Fibroblast of the conjunctiva (primary cell): ENCODE measurements at regions not wholly inside any gene's neighbourhood (a gene's known extent, or its start where the extent isn't known, plus 50 kb on each side); places are given as distances from the start of the nearest gene placed in this dataset.

Source experiments
- DNase-seq: peaks from one replicate; pipeline ENCODE4 v3.0.0-alpha.2; 2010; ENCODE audit warnings: low read depth

DNA sequence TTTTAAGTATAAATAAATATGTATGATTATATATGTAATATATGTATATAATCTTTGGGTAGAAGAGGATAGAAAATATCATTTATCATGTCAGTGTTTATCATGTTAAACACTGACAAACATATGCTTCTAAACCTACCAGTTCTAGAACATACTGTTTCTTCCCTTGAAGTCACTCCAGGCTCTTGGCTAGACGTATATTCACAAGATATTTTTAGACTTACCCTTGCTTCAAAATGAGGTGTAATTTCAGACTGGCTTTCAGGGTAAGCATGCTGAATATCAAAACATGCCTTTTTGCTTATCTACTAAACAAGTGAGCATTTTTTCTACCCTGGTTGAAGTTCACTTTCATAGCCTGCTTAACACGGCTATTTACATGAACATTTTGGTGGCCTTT, 642.4 kb upstream of the PKDCC start:
- DNase-seq = no peak

- DNase-seq = no peak
These were observed 638.5 kb upstream of the PKDCC start for GRCh38 chr2:41409328-41409727.

- DNase-seq = no peak
These were observed 637.8 kb upstream of the PKDCC start for GRCh38 chr2:41410011-41410410.

- no peak for DNase-seq
These were observed 633.9 kb upstream of the PKDCC start for GRCh38 chr2:41413813-41414485.

GRCh38 chr2:41414486-41415230, 633.2 kb upstream of the PKDCC start:
- DNase-seq = peak; percentile 4

- no peak for DNase-seq
These were observed 630.3 kb upstream of the PKDCC start for GRCh38 chr2:41417511-41417910.

- DNase-seq = no peak
These were observed 627.6 kb upstream of the PKDCC start for GRCh38 chr2:41420219-41420618.

DNA sequence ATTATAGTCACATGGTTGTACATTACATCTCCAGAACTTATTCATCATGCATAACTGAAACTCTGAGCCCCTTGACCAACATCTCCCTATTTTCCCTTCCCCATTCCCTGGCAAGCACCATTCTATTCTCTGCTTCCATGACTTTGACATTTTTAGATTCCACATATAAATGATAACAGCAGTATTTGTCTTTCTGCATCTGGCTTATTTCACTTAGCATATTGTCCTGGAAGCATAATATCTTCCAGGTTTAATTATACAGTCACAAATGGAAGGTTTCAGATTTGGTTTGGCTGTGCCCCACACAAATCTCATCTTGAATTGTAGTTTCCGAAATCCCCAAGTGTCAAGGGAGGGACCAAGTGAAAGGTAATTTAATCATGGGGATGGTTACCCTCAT, 626.9 kb upstream of the PKDCC start:
- DNase-seq = no peak

GRCh38 chr2:41431756-41432155, 616.1 kb upstream of the PKDCC start:
- DNase-seq = no peak

GRCh38 chr2:41432459-41432858, 615.4 kb upstream of the PKDCC start:
- no peak for DNase-seq

DNA sequence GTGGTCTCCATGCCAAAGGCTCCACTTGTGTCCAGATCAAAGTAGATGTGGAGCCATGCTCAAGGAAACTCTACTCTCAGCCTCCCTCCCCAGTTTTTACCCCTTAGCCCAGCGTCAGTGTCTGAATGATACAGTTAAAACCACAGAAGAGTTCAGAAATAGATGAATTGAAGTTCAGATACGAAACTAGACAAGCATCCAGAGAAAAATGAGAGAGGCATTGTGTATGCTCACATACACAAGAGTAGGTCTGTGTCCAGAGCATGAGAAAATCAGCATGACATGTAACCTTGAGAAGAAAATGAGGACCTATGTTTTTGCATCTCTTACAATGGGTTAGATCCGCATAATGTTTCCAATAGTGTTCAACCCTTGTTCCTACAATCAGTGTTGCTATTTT, 612.8 kb upstream of the PKDCC start:
- DNase-seq = no peak

DNA sequence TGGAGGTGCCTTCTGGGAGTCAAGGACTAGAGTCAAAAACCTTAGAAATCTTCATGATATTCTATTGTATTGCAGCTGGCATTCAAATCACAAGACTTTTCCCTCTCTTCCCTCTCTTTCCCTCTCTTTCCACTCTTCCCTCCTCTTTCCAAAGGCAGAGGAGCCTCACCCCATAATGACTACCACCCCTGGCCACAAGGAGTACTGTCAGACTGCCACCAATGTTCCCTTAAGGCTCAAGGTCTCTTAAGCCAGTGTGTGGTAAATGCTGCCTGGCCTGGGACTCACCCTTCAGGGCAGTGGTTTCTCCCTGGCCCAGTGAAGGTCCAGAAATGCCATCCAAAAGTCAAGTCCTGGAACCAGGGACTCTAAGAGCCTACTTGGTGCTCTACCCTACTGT, 605.9 kb upstream of the PKDCC start:
- DNase-seq = no peak

DNA sequence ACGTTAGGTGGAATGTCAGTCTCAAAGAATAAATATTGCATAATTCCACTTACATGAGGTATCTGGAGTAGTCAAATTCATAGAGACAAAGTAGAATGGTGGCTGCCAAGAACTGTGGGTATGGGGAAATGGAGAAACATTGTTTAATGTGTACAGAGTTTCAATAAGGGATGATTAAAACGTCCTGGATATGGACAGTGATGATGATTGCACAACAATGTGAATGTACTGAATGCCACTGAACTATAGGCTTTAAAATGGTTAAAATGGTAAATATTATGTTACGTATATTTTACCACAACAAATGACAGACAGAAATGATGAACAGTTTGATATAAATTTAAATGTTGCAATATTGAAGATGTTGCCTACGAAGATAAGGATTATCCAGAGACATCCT, 602.0 kb upstream of the PKDCC start:
- DNase-seq = no peak

- no peak for DNase-seq
These were observed 601.6 kb upstream of the PKDCC start for GRCh38 chr2:41446266-41446665.

GRCh38 chr2:41448221-41448620, 599.6 kb upstream of the PKDCC start:
- no peak for DNase-seq

GRCh38 chr2:41457026-41457425, 590.8 kb upstream of the PKDCC start:
- no peak for DNase-seq

DNA sequence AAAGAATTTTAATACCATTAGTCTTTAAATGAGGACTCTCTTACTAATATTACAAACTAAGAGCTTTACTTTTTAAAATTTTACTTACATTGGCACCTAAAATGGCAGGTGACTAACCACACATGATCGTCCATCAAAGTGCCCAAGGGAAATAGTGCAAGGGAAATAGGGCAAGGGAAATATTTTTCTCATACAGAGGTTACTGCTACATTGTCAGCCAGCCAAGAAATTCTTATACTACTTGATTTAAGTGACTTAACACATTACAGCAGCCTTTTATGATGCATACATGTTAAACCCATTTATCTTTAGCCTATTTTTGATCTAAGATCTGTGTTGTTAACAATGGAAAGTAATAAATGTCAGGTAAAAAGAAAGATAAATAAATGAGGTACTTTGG, 587.2 kb upstream of the PKDCC start:
- DNase-seq = no peak

DNA sequence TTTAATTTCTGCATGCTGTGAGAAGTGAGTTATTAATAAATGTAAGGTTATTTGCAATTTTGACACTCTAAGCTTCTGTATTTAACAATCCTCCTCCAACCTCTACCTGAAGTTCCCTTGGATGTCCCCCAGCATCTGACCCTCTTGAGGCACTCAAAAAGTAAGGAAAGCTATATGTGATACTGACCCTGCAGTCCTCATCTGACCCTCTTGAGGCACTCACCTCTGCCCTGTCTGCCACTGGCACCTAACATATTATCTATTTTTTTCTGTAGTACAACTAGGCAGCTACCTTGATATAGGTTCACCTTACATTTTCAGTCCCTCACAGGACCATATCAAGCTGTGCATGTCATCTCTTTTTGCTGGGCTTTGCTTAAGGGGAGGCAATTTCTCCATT, 583.4 kb upstream of the PKDCC start:
- DNase-seq = no peak

DNA sequence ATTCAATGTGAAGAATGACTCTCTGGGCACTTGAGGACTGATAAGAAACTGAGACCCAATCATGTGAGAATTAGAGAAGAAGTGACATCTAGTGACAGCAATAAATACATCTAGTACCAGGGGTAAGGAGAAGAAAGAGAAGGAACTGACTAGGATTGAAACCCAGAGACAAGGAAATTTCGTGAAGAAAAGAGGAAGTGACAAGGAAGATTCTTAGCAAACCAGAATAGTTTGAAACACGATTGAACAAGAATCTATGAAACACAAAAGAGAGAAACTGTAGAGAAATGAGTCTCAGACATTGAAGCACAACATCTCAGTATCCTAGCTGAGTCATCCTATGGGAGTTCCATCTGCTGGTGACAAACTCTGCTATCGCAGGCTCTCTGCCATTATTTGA, 571.9 kb upstream of the PKDCC start:
- DNase-seq = no peak

DNA sequence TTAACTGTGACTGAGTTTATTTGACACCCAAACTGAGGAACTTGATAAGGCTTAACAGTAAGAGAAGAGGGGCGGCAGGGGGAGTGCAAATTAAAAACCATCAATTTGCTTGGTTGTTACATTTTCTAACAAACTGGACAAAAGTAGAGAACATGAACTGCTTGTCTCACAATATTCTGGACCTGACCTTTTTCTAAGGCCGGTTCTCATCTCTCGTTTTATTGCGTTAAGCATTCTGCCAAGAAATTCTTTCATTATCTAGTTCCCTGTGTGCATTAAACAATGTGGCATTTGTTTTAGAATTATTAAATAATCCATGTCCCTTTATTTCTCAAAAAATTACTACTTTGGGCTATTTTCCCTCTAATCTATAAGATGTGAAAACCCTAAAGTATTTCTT, 565.2 kb upstream of the PKDCC start:
- DNase-seq = no peak

DNA sequence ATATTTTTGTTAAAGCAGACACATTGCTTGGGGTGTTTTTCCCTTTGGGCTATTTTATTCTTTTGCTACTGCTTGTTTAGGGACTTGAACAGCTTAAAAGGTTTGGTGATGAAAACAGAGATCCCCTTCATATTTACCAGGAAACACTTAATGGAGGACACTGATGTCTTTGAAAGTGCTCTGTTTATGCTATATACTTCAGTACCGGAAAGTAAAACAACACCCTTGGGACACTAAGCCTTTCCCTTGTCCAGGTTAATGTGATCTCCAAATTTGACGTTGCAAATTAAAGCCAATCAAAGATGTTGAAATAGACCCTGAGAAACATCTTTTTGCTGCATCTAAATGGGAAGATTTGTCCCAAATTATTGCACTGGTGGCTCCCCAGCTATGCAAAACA, 564.6 kb upstream of the PKDCC start:
- DNase-seq = no peak

DNA sequence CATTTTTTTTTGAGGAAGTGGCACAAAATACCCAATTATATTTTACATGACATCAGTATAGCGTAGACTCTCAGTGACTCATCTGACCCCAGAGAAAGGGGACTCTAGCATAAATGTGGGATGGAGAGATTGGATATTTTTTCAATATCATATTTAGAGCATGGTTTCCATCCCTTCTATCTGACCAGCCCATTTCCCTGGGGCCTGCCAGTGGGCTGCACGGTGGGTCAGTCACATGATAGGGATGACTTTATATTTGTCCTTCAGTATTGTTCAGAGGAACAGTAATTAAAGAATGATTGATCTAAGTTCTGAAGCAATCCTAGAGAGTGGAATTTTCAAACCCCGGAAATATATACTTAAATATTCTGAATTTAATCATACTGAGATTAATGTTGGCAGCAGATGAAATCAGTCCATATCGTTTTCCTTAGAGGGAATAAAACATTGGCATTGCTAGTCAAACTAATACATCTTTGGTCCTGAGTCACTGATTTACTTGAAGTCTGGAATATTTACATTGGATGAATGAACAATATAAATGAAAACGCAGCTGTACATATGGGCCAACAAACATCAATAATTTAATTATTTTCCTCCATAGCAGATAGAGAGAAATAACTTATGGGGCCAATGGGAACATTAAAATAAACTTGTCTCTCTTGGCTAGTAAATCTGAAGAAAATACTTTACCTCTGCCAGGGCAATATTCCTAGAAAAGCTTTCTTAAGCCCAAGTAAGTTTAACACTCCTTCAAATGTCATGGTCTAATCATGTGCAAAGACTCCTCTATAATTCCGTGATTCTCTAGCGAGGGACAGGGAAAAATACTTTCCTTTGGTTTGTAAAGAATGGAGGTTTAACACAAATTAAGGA, 563.6 kb upstream of the PKDCC start:
- no peak for DNase-seq

- DNase-seq = no peak
These were observed 563.0 kb upstream of the PKDCC start for GRCh38 chr2:41484858-41485234.
